ENCODE measurements at regions not wholly inside any gene's neighbourhood (a gene's known extent, or its start where the extent isn't known, plus 50 kb on each side); places are given as distances from the start of the nearest gene placed in this dataset.

DNA sequence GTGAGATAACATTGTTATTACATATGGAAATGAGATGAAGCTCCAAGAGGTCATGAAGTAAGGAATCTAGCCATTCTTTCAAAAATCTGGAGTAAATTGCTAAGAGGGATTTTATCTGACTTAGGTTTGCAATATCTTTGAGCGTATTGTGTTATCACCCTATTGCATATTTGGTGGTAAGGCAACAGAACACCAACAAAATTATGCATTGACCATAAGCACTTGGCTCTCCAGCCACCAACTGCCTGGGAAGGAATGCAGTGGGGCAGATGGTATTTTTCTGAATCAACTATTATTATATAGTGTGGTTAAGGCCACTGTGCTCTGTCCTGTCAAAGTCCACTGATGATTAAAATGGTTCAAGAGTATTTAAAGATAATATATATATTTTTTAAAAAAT is 287.9 kb upstream of the SEMA6D start (continued):
- TF ChIP-seq BHLHE40 (IDR thresholded peaks at IDR 0.05; ENCODE audit: borderline replicate concordance in 1 of 2, low read depth in 2 of 2, low read length in 1 of 2) (no peak), CREB1 (IDR thresholded peaks at IDR 0.05; ENCODE audit: low read depth) (no peak), POU2F2 (IDR thresholded peaks at IDR 0.05; ENCODE audit: borderline replicate concordance, low read depth, low read length) (no peak), ZBED1 (IDR thresholded peaks at IDR 0.05; ENCODE audit: borderline replicate concordance) (no peak), CHD4 (IDR thresholded peaks at IDR 0.05) (no peak)

DNA sequence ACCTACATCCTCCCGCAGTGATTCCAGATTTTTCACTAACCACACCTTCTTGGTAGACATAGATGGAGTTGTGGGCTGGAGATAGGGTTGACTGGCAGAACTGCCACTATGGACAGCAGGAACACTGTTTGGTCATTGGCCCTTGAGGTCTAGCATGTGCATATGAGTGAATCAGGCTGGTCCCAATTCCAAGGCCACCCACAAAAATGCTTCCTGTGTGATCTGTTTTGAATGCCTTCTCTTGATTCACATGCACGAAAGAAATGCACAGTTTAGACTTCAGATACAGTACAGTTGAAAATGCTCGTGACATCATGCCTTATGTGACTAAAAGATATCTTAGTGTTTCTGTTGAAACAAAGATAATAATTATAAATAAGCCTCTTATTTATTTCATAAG is 285.8 kb upstream of the SEMA6D start:
- POLR2A ChIA-PET, result no interaction called here
- H3K4me3 ChIP-seq, result no peak overlapping the region
- in situ Hi-C loops (cut with MboI) (no loop called here), intact Hi-C loops (cut with micrococcal nuclease; ENCODE audit: unreplicated experiment) (no loop called here)
- SMC1A ChIA-PET (ENCODE audit: uncharacterized antibody, unreplicated experiment), result no interaction called here
- H3K4me1 ChIP-seq (ENCODE audit: control insufficient read depth, insufficient read depth, low read length), result no peaks in the 10 kb centered on the region
- CTCF ChIA-PET, result no interaction called here
- TF ChIP-seq, protein P1, sequence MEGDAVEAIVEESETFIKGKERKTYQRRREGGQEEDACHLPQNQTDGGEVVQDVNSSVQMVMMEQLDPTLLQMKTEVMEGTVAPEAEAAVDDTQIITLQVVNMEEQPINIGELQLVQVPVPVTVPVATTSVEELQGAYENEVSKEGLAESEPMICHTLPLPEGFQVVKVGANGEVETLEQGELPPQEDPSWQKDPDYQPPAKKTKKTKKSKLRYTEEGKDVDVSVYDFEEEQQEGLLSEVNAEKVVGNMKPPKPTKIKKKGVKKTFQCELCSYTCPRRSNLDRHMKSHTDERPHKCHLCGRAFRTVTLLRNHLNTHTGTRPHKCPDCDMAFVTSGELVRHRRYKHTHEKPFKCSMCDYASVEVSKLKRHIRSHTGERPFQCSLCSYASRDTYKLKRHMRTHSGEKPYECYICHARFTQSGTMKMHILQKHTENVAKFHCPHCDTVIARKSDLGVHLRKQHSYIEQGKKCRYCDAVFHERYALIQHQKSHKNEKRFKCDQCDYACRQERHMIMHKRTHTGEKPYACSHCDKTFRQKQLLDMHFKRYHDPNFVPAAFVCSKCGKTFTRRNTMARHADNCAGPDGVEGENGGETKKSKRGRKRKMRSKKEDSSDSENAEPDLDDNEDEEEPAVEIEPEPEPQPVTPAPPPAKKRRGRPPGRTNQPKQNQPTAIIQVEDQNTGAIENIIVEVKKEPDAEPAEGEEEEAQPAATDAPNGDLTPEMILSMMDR (IDR thresholded peaks at IDR 0.05 in 2 of 3, conservative IDR thresholded peaks at IDR 0.05 in 1 of 3; ENCODE audit: control insufficient read depth in 2 of 3, extremely low read depth in 1 of 3, insufficient read depth in 1 of 3, low read depth in 3 of 3, low read length in 3 of 3), result no peak
- TF ChIP-seq IRF4 (IDR thresholded peaks at IDR 0.05; ENCODE audit: low read depth, low read length), result no peak
- no peaks in the 10 kb centered on the region for H3K27me3 ChIP-seq (replicated peaks in 1 of 2; ENCODE audit: control insufficient read depth in 2 of 2, insufficient read depth in 2 of 2, low read length in 1 of 2)
- FAIRE-seq (no peak), ATAC-seq (no peak), DNase-seq (ENCODE audit: low read depth, low spot score) (no peak)
- H2AFZ ChIP-seq (ENCODE audit: control insufficient read depth, low read depth, low read length), result no peak overlapping the region
- 23% methylated on average over 3 of the region's 3 CpGs for WGBS (ENCODE audit: insufficient coverage, insufficient replicate concordance, low lambda C conversion rate, missing lambda C conversion rate)
- no peak overlapping the region for H3K27ac ChIP-seq (ENCODE audit: control insufficient read depth, insufficient read depth)
- no peaks in the 10 kb centered on the region for H3K36me3 ChIP-seq (ENCODE audit: control insufficient read depth in 2 of 2, insufficient read depth in 2 of 2, low read length in 1 of 2)
- RAD21 ChIA-PET (ENCODE audit: unreplicated experiment), result no interaction called here
- H3K4me2 ChIP-seq (ENCODE audit: control insufficient read depth, insufficient read depth), result no peak overlapping the region
- no TSS peak for BruUV-seq (replicated peaks)
- H3K79me2 ChIP-seq (ENCODE audit: control insufficient read depth, insufficient read depth, low read length), result no peaks in the 10 kb centered on the region
- no peaks in the 10 kb centered on the region for H4K20me1 ChIP-seq (ENCODE audit: control insufficient read depth, insufficient read depth)
- no peak overlapping the region for H3K9ac ChIP-seq (ENCODE audit: control insufficient read depth, insufficient read depth, low read length)
- no peaks in the 10 kb centered on the region for H3K9me3 ChIP-seq (replicated peaks; ENCODE audit: control insufficient read depth, insufficient read depth, low read length)

Measured in GM12878 (cell line).